ENCODE measurements at regions not wholly inside any gene's neighbourhood (a gene's known extent, or its start where the extent isn't known, plus 50 kb on each side); places are given as distances from the start of the nearest gene placed in this dataset.

- TF ChIP-seq OSR1 (CRISPR knock-in tag; IDR thresholded peaks at IDR 0.05) (no peak), ZFP30 (CRISPR knock-in tag; IDR thresholded peaks at IDR 0.05) (no peak), ZFP3 (CRISPR knock-in tag; IDR thresholded peaks at IDR 0.05) (no peak), ARNTL (CRISPR knock-in tag; IDR thresholded peaks at IDR 0.05; ENCODE audit: borderline replicate concordance, low read depth) (no peak), ZNF70 (CRISPR knock-in tag; IDR thresholded peaks at IDR 0.05) (no peak), CSRNP3 (CRISPR knock-in tag; IDR thresholded peaks at IDR 0.05) (no peak), PATZ1 (CRISPR knock-in tag; IDR thresholded peaks at IDR 0.05; ENCODE audit: borderline replicate concordance) (no peak), SNAI2 (CRISPR knock-in tag; IDR thresholded peaks at IDR 0.05) (no peak), CSDC2 (CRISPR knock-in tag; IDR thresholded peaks at IDR 0.05) (no peak), TSHZ2 (CRISPR knock-in tag; IDR thresholded peaks at IDR 0.05) (no peak), ZNF565 (CRISPR knock-in tag; conservative IDR thresholded peaks at IDR 0.05; ENCODE audit: low read depth) (no peak), ESRRG (CRISPR knock-in tag; IDR thresholded peaks at IDR 0.05) (no peak), ISL1 (CRISPR knock-in tag; IDR thresholded peaks at IDR 0.05) (no peak), ZNF8 (CRISPR knock-in tag; IDR thresholded peaks at IDR 0.05) (no peak), TCF4 (CRISPR knock-in tag; IDR thresholded peaks at IDR 0.05; ENCODE audit: borderline replicate concordance) (no peak), CREB5 (CRISPR knock-in tag; IDR thresholded peaks at IDR 0.05; ENCODE audit: low read depth) (no peak), GLIS3 (CRISPR knock-in tag; IDR thresholded peaks at IDR 0.05) (no peak)
- ATAC-seq, result 0 out of 3 replicates have a peak, but pooled peaks have one; percentile 35
Measured at GRCh38 chr3:106839576-106840280, 537.5 kb upstream of the CCDC54 start.

GRCh38 chr3:106840319-106840718 is 536.9 kb upstream of the CCDC54 start:
- ATAC-seq, result no peak
- TF ChIP-seq TOX (CRISPR knock-in tag; IDR thresholded peaks at IDR 0.05; ENCODE audit: borderline replicate concordance), result no peak
- no peak for TF ChIP-seq ZC3H10 (CRISPR knock-in tag; IDR thresholded peaks at IDR 0.05)
- TF ChIP-seq ZNF70 (CRISPR knock-in tag; IDR thresholded peaks at IDR 0.05), result no peak
- TF ChIP-seq ZFP3 (CRISPR knock-in tag; IDR thresholded peaks at IDR 0.05), result no peak
- TF ChIP-seq ARNTL (CRISPR knock-in tag; IDR thresholded peaks at IDR 0.05; ENCODE audit: borderline replicate concordance, low read depth), result no peak
- no peak for TF ChIP-seq TSHZ2 (CRISPR knock-in tag; IDR thresholded peaks at IDR 0.05)
- no peak for TF ChIP-seq BACH2 (CRISPR knock-in tag; IDR thresholded peaks at IDR 0.05; ENCODE audit: borderline replicate concordance)
- no peak for TF ChIP-seq PPARA (CRISPR knock-in tag; IDR thresholded peaks at IDR 0.05; ENCODE audit: borderline replicate concordance)
- TF ChIP-seq PATZ1 (CRISPR knock-in tag; IDR thresholded peaks at IDR 0.05; ENCODE audit: borderline replicate concordance), result no peak
- no peak for TF ChIP-seq CSDC2 (CRISPR knock-in tag; IDR thresholded peaks at IDR 0.05)

Data from SK-N-SH treated with all-trans-retinoic acid at 6 μM for 48 hours (cell line).